NCI-H1105 treated with DMSO at 0.1 percent for 48 hours (cell line): ENCODE measurements at regions not wholly inside any gene's neighbourhood (a gene's known extent, or its start where the extent isn't known, plus 50 kb on each side); places are given as distances from the start of the nearest gene placed in this dataset.
"Not testable (repeated sequence)": the region's sequence is repeated elsewhere in the genome, so short reads cannot be mapped to it uniquely, and the experiment has no call there.

Experiments
- DNase-seq: peaks from one replicate; lab custom pipeline; 2025; lab: John Stamatoyannopoulos, UW

DNA sequence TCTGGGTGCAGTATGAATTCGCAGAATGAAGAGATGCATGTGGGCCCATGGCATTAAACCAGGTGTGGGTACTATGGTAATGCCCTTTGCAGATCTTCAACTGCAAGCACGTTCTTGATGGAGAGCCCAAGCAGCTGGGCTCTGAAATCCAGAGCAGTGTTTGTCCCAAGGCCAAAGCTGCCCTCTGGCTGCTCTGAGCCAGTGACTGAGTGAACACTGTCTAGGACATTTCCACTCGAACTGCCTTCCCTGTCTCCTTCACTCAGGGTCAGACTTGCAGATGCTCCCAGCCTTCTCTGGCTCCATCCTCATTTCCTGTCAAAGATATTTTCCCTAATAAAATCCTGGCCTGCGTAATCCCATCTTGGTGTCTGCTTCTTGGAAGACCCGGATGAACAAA, 80.2 kb upstream of the GJB6 start:
- DNase-seq: no peak

DNA sequence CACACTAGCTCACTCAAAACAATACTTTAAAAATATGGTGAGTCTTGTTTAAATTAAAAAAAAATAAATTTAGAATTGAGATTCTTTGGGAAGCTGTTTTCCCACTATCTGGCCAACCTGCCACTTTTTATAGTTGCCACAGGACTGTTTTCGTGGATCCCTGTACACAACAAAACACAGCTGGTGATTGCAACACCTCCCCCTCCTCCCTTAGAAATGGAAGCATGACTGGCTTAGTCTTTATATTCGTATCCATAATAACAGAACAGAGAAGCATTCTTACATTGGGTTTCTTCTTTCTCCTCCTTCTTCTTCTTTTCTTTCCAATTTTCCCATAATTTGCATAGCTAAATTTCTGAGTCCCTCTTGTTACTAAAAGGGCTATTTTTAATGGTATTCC, 79.5 kb upstream of the GJB6 start:
- DNase-seq: no peak

DNA sequence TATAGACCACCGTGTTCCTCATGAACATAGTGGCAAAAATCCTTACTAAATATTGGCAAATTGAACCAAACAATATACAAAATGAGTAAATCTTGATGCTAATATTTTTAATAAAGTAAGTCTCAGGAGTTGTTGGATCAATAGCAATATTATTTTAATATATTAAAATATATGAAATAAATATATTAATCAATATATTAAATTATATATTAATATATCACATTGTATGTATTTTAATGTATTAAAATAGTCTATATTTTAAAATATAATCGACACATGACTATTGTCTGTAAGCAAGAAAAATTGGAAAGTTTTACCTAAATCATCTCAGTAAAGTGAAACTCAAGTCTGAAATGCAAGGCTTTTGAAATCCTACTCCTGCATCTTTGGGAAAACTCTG, 78.9 kb upstream of the GJB6 start:
- DNase-seq: no peak

DNA sequence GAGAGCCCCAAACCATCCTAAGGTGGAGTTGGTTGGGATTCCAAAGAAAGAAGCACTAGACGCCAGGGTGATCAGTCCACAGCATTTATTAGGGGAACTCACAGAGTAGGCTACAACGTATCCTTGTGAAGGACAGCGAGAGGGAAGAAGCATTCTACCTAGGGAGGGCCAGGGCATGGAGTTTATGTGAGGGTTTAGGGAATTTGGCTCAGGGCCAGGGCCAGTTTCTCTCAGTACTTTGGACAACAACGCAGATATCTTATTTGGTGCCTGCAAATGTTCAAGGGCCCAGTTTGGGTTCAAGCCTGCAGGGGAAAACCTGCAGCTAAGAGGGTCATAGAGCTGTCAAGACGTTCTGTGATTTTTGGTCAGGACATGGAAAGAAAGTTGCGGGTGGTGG, 73.9 kb upstream of the GJB6 start:
- DNase-seq: no peak

DNA sequence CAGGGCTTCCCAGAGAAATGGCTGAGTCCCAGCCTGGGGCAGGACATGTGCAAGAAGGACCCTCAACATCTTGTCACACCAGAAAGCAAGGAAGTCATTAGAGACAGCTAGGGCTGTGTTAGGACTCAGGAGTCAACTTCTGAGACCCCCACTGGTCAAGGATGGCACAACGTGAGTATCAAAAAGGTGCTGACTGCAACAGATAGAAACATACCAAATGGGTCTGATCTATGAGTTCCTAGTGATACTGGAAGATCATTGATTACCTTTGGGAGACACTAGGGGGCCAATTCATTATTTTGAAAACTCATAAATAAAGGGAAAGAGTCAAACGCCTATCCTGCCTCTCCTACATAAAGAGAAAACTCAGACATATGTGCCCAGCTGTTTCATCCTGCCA, 73.5 kb upstream of the GJB6 start:
- no peak for DNase-seq

DNA sequence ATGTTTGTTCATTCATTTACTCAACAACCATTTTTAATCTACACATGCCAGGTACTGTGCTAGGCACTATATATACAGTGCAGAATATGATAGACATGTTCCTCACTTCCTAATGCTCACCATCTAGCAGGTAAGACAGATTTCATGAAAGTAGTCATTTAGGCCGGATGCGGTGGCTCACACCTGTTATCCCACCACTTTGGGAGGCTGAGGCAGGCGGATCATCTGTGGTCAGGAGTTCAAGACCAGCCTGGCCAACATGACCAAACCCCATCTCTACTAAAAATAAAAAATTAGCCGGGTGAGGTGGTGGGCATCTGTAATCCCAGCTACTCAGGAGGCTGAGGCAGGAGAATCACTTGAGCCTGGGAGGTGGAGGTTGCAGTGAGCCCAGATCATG, 71.9 kb upstream of the GJB6 start:
- not testable (repeated sequence) for DNase-seq

DNA sequence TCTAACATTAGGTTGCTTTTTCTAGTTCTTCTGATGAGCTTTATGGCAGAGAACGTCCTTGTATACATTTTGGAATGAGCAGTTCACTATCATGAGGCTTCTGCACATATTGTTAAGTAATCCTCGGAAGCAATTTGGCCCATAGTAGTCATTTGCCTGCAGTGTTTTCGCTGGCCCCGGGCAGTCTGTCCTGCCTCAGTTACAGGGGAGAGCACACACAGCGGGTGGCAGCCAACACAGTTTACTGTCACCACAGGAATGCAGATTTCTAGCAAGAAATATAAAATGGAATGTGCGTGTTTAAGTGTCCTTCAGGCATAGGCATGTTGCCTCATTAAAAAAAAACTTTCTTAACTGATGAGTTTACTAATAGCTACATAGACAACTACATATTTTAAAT, 71.5 kb upstream of the GJB6 start:
- DNase-seq: no peak

DNA sequence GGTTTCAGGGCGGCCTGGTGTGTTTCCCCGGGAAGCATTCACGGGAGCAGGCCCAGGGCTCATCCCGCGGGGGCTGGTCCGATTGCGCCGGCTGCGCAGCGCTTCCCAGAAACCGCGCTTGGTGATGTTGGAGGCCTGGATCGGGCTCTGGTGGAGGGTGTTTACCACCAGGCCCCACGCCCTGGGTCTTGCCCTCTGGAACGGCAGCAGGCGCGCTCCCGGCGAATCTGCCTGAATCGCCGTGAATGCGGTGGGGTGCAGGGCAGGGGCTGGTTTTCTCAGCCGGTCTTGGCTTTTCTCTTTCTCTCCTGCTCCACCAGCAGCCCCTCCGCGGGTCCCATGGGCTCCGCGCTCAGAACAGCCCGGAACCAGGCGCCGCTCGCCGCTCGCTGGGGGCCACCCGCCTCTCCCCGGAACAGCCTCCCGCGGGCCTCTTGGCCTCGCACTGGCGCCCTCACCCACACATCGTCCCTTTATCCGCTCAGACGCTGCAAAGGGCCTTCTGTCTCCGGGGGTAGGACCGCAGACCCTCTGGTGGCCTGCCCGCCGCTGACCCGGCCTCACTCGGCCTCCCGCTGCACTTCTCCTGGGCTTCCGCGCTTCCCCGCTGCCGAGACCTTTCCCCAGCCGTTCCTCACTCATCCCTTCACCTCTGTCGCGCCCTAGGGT, 69.4 kb upstream of the GJB6 start:
- no peak for DNase-seq

DNA sequence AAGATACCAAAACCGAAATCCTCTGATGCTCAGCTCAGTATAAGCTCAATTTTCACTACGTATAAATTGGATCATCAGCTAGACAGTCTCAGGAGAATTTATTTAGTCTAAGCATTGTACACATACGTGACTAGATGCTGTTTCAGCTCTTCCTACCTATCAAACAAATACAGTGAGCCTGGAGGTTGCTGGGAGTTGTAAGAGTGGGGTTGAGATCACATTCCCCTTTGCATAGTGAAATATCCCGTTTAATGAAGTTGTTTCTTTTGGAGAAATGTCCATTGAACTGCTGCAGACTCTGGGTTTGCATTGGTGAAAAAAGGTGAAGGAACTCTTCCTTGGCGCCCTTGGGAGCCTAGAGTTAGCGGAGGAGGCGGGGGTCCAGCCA, 68.9 kb upstream of the GJB6 start:
- no peak for DNase-seq

DNA sequence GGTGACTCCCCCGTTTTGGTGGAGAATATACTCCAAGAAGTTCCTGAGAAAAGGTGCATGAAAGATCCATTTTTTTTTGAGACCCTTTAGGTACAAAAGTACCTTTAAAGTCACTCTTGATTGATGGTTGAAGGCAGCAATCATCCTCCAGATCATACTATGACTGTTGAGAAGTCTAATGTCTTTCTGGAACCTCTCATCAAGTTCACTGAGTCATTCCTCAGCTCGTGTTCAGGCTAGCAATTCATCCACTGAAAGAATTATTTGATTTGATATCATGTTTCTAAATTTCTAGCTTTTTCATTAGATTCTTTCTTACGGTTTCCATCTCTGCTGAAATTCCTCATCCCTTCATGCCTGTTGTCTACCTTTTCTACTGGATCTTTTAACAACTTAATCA, 65.1 kb upstream of the GJB6 start:
- no peak for DNase-seq

DNA sequence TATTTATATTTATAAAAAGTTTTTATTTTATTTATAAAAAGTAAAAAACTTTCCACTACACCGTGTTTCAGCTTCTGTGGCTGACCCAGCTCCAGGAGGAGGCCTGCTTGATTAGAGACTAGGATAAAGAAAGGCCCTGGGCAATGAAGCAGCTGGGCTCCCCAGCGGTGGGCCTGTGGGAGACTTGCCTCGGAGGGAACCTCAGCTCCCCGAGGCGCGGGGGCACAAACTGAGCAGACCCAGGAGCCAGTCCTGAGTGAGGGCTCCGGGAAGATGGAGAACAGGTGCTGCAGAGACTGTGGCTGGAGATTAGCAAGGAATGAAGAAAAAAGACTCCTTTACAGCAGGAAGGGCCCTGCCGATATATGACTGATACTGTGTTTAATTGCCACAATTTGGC, 63.8 kb upstream of the GJB6 start:
- DNase-seq: no peak

DNA sequence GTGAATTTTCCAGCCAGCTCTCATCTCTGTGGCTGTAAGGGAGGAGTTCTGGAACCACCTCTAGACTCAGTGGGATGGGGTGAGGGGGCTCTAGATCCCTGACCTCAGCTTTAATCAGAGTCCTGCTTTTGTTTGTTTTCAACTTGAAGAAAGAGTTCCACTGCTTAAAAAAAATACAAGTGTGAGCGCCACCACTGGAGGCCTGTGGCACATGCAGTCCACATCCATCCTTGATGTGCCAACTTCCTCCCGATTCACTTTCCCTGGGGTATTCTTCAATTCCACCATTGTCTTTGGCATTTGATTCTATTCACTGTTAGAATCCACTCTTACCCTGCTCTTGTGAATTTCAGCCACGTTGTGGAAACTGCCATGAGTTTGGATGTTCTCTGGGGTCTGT, 62.4 kb upstream of the GJB6 start:
- DNase-seq: no peak

DNA sequence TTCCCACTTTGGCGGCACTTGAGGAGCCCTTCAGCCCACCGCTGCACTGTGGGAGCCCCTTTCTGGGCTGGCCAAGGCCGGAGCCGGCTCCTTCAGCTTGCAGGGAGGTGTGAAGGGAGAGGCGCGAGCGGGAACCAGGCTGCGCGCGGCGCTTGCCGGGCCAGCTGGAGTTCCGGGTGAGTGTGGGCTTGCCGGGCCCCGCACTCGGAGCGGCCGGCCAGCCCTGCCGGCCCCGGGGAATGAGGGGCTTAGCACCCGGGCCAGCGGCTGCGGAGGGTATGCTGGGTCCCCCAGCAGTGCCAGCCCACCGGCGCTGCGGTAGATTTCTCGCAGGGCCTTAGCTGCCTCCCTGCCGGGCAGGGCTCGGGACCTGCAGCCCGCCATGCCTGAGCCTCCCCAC, 60.2 kb upstream of the GJB6 start:
- DNase-seq: not testable (repeated sequence)

DNA sequence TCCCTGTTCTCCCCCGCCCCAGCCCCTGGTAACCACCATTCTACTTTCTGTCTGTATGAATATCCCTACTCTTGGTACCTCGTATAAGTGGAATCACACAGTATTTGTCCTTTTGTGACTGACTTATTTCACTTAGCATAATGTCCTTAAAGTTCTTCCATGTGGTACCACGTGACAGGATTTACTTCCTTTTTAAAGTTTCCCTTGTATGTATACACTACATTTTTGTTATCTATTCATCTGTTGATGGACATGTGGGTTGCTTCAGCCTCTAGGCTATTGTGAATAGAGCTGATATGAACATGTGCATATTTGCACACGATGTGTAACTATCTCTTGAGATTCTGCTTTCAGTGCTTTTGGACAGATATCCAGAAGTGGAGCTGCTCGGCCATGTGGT, 59.6 kb upstream of the GJB6 start:
- DNase-seq: no peak

DNA sequence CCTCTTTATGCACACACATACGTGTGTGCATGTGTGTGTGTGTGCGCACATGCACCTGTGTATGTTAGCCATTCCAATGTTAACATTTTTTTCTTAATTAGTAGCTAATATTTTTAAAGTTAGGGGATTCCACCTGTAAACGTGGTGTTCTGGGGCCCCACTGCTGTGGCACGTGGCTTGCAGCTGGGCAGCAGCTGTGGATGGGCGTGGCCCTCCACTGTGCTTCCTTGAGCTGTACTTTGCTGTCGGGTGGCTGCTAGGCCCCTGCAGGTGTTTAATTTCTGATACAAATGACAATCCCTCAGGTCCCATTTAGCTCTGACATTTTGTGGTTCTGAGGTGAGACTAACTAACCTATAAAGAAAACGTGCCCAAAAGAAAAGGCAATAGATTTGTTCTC, 58.9 kb upstream of the GJB6 start:
- no peak for DNase-seq

DNA sequence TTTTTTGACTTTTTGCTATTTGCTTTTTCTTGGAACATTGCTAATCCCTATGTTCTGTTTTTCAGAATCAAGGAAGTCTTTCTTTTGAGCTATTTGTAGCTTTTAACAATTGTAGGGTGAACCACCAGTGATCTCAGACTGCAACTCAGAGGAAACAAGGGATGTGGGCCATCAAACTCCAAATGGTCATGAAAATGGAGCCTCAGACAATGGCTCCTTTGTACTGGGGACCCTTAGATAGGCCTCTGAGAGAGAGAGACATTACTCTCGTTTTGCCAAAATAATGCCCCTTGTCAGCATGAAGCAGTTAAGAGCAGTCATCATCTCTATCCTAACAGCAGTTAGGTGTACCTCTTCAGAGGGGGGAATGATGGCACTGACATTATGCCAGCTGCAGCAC, 56.4 kb upstream of the GJB6 start:
- no peak for DNase-seq

DNA sequence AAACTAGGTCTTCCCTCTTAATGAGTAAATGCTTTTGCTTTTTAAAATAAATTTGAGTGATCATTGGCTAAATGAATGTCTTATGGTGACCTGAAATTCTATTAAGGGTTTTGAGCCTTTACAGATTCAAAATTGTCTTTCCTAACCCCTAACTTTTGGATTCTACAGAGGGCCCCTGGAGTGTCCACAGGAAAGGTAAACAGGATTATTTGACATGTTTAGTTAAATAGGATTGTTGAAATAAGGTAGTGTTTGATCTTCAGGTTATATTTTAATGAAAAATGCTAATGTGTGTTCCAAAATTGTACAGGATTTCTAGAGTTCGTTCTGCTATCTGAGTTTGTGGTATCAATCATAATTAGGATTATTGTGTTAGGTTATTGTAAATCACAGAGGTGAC, 55.9 kb upstream of the GJB6 start:
- DNase-seq: no peak

DNA sequence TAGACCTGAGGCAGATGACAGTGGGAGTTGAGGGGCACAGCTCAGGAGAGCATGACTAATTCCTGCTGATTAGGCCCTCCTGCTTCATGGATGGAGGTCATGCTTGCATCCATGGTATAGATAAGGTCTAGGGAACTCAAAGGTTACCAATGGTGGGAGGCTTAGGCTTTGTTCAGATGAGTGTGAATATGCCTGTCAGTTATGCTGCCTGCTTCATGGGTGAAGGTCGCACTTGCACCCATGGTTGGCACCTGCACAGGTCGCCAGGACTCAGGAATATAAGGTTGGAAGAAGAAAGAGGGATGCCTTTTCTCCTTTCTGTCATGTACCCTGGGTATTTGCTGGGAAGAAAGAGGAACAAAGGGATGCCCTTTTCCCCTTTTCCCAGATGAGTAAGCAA, 53.4 kb upstream of the GJB6 start:
- no peak for DNase-seq
